ENCODE measurements at regions not wholly inside any gene's neighbourhood (a gene's known extent, or its start where the extent isn't known, plus 50 kb on each side); places are given as distances from the start of the nearest gene placed in this dataset.
A peak's percentile ranks its signal among the peaks of the same experiment; 100 is the strongest.
"Not testable (repeated sequence)": the region's sequence is repeated elsewhere in the genome, so short reads cannot be mapped to it uniquely, and the experiment has no call there.

GRCh38 chr11:67873223-67873622 lies 130.7 kb downstream of the UNC93B1 start:
- not testable (repeated sequence) for H3K27me3 ChIP-seq (ENCODE audit: control insufficient read depth, insufficient read depth, low read length); H3K36me3 ChIP-seq (ENCODE audit: control insufficient read depth, insufficient read depth, low read length); H2AFZ ChIP-seq; H3K9me3 ChIP-seq (ENCODE audit: control insufficient read depth, low read length); H3K9ac ChIP-seq; H3K79me2 ChIP-seq; H3K27ac ChIP-seq; H3K4me1 ChIP-seq; H3K4me3 ChIP-seq (ENCODE audit: low read depth, low read length); H3K4me2 ChIP-seq (ENCODE audit: low read length)

GRCh38 chr11:67871168-67871567 lies 132.7 kb downstream of the UNC93B1 start:
- not testable (repeated sequence) for H2AFZ ChIP-seq; H3K27me3 ChIP-seq (ENCODE audit: control insufficient read depth, insufficient read depth, low read length); H3K9ac ChIP-seq; H3K4me3 ChIP-seq (ENCODE audit: low read depth, low read length); H3K4me1 ChIP-seq; H3K79me2 ChIP-seq; H3K9me3 ChIP-seq (ENCODE audit: control insufficient read depth, low read length); H3K27ac ChIP-seq; H3K36me3 ChIP-seq (ENCODE audit: control insufficient read depth, insufficient read depth, low read length); H3K4me2 ChIP-seq (ENCODE audit: low read length)

- H3K4me3 ChIP-seq (ENCODE audit: low read depth, low read length); H3K9me3 ChIP-seq (ENCODE audit: control insufficient read depth, low read length); H3K9ac ChIP-seq: not testable (repeated sequence)
Measured at GRCh38 chr11:67862896-67863295, 141.0 kb downstream of the UNC93B1 start.

GRCh38 chr11:67859513-67860161 lies 144.3 kb downstream of the UNC93B1 start:
- H2AFZ ChIP-seq; H3K9ac ChIP-seq; H3K9me3 ChIP-seq (ENCODE audit: control insufficient read depth, low read length); H3K27me3 ChIP-seq (ENCODE audit: control insufficient read depth, insufficient read depth, low read length); H3K79me2 ChIP-seq; H3K4me3 ChIP-seq (ENCODE audit: low read depth, low read length); H3K4me1 ChIP-seq; H3K36me3 ChIP-seq (ENCODE audit: control insufficient read depth, insufficient read depth, low read length); H3K4me2 ChIP-seq (ENCODE audit: low read length); H3K27ac ChIP-seq: not testable (repeated sequence)
- peak; percentile 16 for TF ChIP-seq CTCF (IDR thresholded peaks at IDR 0.05)

More at GRCh38 chr11:67862896-67863295, 141.0 kb downstream of the UNC93B1 start:
- not testable (repeated sequence) for H3K4me1 ChIP-seq; H3K27me3 ChIP-seq (ENCODE audit: control insufficient read depth, insufficient read depth, low read length); H2AFZ ChIP-seq; H3K36me3 ChIP-seq (ENCODE audit: control insufficient read depth, insufficient read depth, low read length); H3K79me2 ChIP-seq; H3K4me2 ChIP-seq (ENCODE audit: low read length); H3K27ac ChIP-seq

- not testable (repeated sequence) for H3K4me1 ChIP-seq; H3K36me3 ChIP-seq (ENCODE audit: control insufficient read depth, insufficient read depth, low read length); H3K27me3 ChIP-seq (ENCODE audit: control insufficient read depth, insufficient read depth, low read length); H3K9ac ChIP-seq; H3K4me3 ChIP-seq (ENCODE audit: low read depth, low read length); H3K4me2 ChIP-seq (ENCODE audit: low read length); H2AFZ ChIP-seq; H3K27ac ChIP-seq; H3K9me3 ChIP-seq (ENCODE audit: control insufficient read depth, low read length); H3K79me2 ChIP-seq
Measured at GRCh38 chr11:67850747-67851146, 153.2 kb downstream of the UNC93B1 start.

GRCh38 chr11:67849766-67850165 lies 154.1 kb downstream of the UNC93B1 start:
- H3K9ac ChIP-seq; H3K9me3 ChIP-seq (ENCODE audit: control insufficient read depth, low read length); H3K27me3 ChIP-seq (ENCODE audit: control insufficient read depth, insufficient read depth, low read length); H3K27ac ChIP-seq; H3K4me1 ChIP-seq; H3K4me3 ChIP-seq (ENCODE audit: low read depth, low read length); H3K36me3 ChIP-seq (ENCODE audit: control insufficient read depth, insufficient read depth, low read length); H3K79me2 ChIP-seq; H2AFZ ChIP-seq; H3K4me2 ChIP-seq (ENCODE audit: low read length): not testable (repeated sequence)

GRCh38 chr11:67847896-67848875 lies 155.7 kb downstream of the UNC93B1 start:
- H3K4me3 ChIP-seq (ENCODE audit: low read depth, low read length), result peak overlapping the region; percentile 16
- not testable (repeated sequence) for H3K9me3 ChIP-seq (ENCODE audit: control insufficient read depth, low read length); H3K9ac ChIP-seq; H3K27me3 ChIP-seq (ENCODE audit: control insufficient read depth, insufficient read depth, low read length); H3K36me3 ChIP-seq (ENCODE audit: control insufficient read depth, insufficient read depth, low read length); H3K79me2 ChIP-seq; H3K4me1 ChIP-seq
- peak overlapping the region; percentile 78 for H3K27ac ChIP-seq
- H3K4me2 ChIP-seq (ENCODE audit: low read length), result peak overlapping the region; percentile 38
- peak; percentile 9 for TF ChIP-seq CTCF (IDR thresholded peaks at IDR 0.05)
- peak overlapping the region; percentile 60 for H2AFZ ChIP-seq

GRCh38 chr11:67846303-67846702 lies 157.6 kb downstream of the UNC93B1 start:
- not testable (repeated sequence) for H3K4me1 ChIP-seq; H3K9me3 ChIP-seq (ENCODE audit: control insufficient read depth, low read length); H3K4me3 ChIP-seq (ENCODE audit: low read depth, low read length); H3K36me3 ChIP-seq (ENCODE audit: control insufficient read depth, insufficient read depth, low read length); H3K27me3 ChIP-seq (ENCODE audit: control insufficient read depth, insufficient read depth, low read length); H3K79me2 ChIP-seq; H2AFZ ChIP-seq; H3K27ac ChIP-seq; H3K4me2 ChIP-seq (ENCODE audit: low read length); H3K9ac ChIP-seq

- H3K36me3 ChIP-seq (ENCODE audit: control insufficient read depth, insufficient read depth, low read length); H3K9me3 ChIP-seq (ENCODE audit: control insufficient read depth, low read length); H2AFZ ChIP-seq; H3K27me3 ChIP-seq (ENCODE audit: control insufficient read depth, insufficient read depth, low read length); H3K4me3 ChIP-seq (ENCODE audit: low read depth, low read length); H3K79me2 ChIP-seq; H3K4me1 ChIP-seq; H3K9ac ChIP-seq; H3K4me2 ChIP-seq (ENCODE audit: low read length); H3K27ac ChIP-seq: not testable (repeated sequence)
Measured at GRCh38 chr11:67845296-67845695, 158.6 kb downstream of the UNC93B1 start.

Measured in parathyroid adenoma (tissue), 2 donors.